GM18870 (cell line): ENCODE measurements at regions not wholly inside any gene's neighbourhood (a gene's known extent, or its start where the extent isn't known, plus 50 kb on each side); places are given as distances from the start of the nearest gene placed in this dataset.
"Not testable (repeated sequence)": the region's sequence is repeated elsewhere in the genome, so short reads cannot be mapped to it uniquely, and the experiment has no call there.

Source experiments
- ATAC-seq: cut with Tn5 transposase; IDR thresholded peaks from one replicate; pipeline ENCODE4 v1.9.1; 2021; ENCODE audit warnings: moderate library complexity; ENCODE audit not compliant: unreplicated experiment

- ATAC-seq: no peak
Measured at GRCh38 chr13:67990868-67991267, 760.7 kb upstream of the PCDH9 start.

GRCh38 chr13:67986234-67986633 is 756.1 kb upstream of the PCDH9 start:
- no peak for ATAC-seq

- ATAC-seq: no peak
Measured at GRCh38 chr13:67977066-67977465, 746.9 kb upstream of the PCDH9 start.

- ATAC-seq: no peak
Measured at GRCh38 chr13:67971291-67971690, 741.2 kb upstream of the PCDH9 start.

GRCh38 chr13:67967031-67967430 is 736.9 kb upstream of the PCDH9 start:
- ATAC-seq: no peak

DNA sequence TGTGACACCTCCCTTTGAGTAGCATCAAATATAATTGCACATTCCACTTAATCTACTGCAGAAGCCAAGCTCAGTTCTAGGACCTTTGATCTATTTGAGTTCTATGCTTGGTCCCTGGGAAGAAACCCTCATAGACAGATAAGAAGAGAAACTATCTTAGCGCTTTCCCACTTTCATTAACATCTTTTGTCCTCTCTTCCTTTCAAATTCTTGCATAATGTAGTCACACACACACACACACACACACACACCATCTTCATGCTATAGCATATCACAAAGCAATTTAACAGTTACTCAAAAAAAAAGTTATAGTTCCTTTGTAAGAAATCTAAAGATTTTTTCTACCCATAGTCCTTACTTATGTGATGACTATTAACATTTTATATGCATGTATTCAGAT is 735.9 kb upstream of the PCDH9 start:
- no peak for ATAC-seq

DNA sequence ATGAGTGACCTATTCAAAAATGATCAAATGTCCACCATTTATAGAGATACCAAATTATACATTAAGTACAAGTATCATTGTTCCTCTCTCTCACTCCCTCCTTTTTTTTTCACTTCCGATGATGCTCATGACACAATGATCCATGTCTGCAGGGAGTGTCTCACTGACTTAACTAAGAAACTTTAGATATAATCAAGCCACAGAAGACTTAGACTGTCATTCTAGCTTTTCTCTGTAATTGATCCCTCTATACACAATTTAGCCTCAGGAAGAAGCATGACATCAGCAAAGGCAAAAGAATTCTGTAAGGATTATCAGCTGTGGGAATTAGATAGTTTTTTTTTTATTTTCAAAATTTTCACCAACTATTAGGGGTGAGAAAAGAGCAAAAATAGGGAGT is 734.9 kb upstream of the PCDH9 start:
- ATAC-seq: no peak

GRCh38 chr13:67964091-67964490 is 734.0 kb upstream of the PCDH9 start:
- no peak for ATAC-seq

- no peak for ATAC-seq
Measured at GRCh38 chr13:67961331-67961730, 731.2 kb upstream of the PCDH9 start.

DNA sequence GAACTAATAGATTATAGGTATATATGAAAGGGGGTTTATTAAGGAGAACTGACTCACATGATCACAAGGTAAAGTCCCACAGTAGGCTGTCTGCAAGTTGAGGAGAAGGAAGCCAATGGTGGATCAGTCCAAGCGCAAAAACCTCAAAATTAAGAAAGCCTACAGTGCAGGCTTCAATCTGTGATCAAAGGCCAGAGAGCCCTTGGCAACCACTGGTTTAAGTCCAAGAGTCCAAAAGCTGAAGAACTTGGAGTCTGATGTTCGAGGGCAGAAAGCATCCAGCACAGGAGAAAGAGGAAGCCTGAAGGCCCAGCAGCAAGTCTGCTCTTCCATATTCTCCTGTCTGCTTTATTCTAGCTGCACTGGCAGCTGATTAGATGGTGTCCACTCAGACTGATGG is 721.3 kb upstream of the PCDH9 start:
- ATAC-seq: no peak

- no peak for ATAC-seq
Measured at GRCh38 chr13:67950603-67951002, 720.5 kb upstream of the PCDH9 start.

DNA sequence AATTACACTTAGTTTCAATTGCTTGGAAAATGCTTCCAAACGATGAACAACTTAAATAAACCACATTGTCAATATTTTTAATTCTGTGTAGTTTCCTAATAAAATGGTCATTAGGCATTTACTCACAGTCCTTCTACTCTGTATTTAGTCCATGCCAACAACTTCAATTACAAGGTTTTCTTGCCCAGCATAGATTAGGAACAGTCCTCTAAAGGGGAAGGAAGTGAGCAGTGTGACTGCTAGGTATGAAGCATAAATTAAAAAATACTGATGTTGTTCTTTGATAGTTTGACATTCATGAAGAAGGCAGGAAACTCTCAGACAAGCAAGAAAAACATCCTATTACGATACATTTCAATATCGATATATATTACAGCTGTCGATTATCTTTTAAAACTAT is 716.0 kb upstream of the PCDH9 start:
- ATAC-seq: no peak

GRCh38 chr13:67943116-67943515 is 713.0 kb upstream of the PCDH9 start:
- no peak for ATAC-seq

- no peak for ATAC-seq
Measured at GRCh38 chr13:67935626-67936025, 705.5 kb upstream of the PCDH9 start.

DNA sequence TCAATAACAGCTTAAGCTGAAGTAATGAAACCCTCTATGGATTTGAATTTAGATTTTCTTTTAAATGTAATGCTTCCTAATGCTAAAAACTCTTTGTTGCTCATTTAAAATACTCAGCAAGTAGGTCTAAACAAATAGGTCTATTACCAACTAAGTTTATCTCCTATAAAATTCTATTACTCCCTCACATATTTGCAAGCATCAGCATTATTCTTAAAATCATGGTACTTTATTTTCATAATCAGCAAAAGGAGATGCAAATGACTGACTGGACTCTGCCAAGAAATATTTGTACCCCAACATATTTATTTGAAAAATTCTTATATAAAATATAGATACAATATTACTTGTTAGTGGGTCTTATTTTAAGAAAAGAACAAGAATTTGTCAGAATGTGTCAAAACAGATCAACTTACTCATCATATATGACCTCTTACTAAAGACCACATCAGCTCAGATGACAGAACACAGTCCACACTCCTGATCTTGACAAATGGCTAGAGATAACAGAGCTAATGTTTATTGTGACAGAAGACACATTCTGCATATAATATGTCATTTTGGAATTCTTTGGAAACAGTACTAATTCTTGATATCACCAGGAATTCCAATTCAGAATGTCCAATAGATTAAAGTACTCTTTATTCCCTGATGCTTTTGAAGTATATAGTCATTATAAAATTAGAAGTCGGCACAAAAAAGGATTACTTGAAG is 704.6 kb upstream of the PCDH9 start:
- ATAC-seq: no peak

DNA sequence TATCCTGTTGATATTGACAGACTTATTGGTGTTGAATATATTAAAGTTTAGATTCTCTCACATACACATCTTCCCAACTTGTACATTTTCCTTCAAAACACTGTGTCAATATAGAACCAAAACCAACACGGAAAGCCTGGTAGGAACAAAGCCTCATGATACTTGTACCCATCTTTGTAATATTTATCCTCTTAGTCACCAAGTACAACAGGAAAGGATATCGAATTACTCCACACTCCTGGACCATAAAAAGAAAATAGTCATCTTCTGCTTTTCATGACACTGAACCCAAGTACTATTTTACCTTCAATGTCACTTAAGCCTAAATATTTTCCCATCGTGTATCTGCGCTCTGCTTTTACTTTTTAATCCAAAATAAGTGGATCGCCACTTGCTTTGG is 702.9 kb upstream of the PCDH9 start:
- ATAC-seq: no peak

GRCh38 chr13:67917291-67917987 is 687.3 kb upstream of the PCDH9 start:
- ATAC-seq: no peak

- ATAC-seq: no peak
Measured at GRCh38 chr13:67916650-67917049, 686.5 kb upstream of the PCDH9 start.

DNA sequence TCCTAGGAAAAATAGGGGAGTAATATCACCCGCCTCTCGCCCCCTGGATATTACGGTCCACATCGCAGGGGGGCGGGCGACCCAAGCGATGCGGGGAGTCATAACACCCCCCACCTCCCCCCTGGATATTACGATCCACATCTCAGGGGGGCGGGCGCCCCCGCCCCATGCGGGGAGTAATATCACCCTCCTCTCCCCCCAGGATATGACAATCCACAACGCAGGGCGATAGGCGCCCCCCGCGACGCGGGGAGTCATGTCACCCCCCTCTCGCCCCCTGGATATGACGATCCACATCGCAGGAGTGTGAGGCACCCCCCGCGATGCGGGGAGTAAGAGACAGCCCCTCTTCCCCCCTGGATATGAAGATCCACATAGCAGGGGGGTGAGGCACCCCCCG is 684.4 kb upstream of the PCDH9 start:
- no peak for ATAC-seq

DNA sequence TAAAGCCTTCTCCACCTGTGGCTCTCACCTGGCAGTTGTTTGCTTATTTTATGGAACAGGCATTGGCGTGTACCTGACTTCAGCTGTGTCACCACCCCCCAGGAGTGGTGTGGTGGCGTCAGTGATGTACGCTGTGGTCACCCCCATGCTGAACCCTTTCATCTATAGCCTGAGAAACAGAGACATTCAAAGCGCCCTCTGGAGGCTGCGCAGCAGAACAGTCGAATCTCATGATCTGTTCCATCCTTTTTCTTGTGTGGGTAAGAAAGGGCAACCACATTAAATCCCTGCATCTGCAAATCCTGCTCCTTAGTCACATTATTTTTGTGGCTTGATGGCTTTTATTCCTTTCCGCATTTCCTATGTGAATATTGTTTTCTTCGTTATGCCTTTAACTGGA is 672.8 kb upstream of the PCDH9 start:
- not testable (repeated sequence) for ATAC-seq

GRCh38 chr13:67880916-67881315 is 650.8 kb upstream of the PCDH9 start:
- no peak for ATAC-seq

DNA sequence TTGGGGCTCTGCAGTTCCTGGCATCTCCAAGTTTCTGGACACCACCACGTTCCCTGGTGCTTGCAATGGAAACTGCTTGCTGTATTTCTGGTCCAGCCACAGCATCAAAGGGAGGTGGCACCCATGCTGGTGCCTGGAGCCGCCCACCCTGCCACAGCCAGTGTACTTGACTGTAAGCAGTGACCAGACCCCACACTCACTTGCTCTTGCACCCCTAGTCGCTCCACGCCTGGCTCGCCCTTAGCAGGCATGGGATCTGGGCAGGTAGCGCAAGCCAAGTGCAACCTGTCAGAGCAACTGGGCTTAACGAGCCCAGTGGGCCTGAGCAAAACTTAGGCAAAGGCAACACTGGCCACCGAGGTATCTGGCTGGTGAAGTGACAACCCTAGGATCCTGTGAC is 648.2 kb upstream of the PCDH9 start:
- no peak for ATAC-seq

DNA sequence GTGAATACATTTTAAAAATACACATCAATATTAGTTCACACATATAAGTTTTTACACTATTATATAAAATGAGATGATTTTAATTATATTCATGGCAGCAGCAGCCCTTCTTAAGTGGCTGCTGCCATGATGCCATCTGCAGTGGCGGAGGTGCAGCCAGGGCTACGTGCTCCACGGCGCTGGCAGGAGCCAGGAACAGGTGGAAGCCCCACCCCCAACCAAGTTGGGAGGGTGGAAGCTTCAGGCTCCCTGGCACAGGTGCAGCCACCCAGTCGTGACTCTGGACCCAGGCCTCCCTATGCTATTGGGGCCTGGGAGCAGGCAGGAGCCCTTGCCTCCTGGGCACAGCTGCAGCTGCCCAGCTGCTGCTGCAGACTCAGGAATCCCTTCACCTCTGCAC is 646.9 kb upstream of the PCDH9 start:
- ATAC-seq: no peak
